Small intestine (tissue), 7 donors: ENCODE measurements at regions not wholly inside any gene's neighbourhood (a gene's known extent, or its start where the extent isn't known, plus 50 kb on each side); places are given as distances from the start of the nearest gene placed in this dataset.

Experiments
- DNase-seq, 2 donors: peaks; one replicate each; pipeline versions ENCODE4 v3.0.0 to v3.0.0-alpha.2; 2013
- FAIRE-seq: peaks from 2 replicates; lab custom pipeline; 2012; peaks lifted over from hg19 to GRCh38; lab: Jason Lieb, UNC
- H3K27ac ChIP-seq, 3 donors: one replicate each; pipeline ENCODE4 v1.5.1; 2013; ENCODE audit warnings: low read length in 2 of 3, mild to moderate bottlenecking in 2 of 3, control low read depth in 1 of 3, inconsistent platforms in 1 of 3, low read depth in 1 of 3, moderate library complexity in 1 of 3
- H3K27me3 ChIP-seq, 3 donors: one replicate each; pipeline ENCODE4 v1.6.1; 2013; ENCODE audit warnings: low read length in 3 of 3, inconsistent platforms in 1 of 3; ENCODE audit not compliant: control insufficient read depth in 3 of 3, insufficient read depth in 3 of 3
- H3K36me3 ChIP-seq, 3 donors: one replicate each; pipeline ENCODE4 v1.6.1; 2013; ENCODE audit warnings: low read length in 3 of 3, inconsistent platforms in 1 of 3, low read depth in 1 of 3, mild to moderate bottlenecking in 1 of 3, moderate library complexity in 1 of 3; ENCODE audit not compliant: control insufficient read depth in 3 of 3, insufficient read depth in 2 of 3
- H3K4me1 ChIP-seq, 3 donors: one replicate each; pipeline ENCODE4 v1.6.1; 2013; ENCODE audit warnings: low read length in 2 of 3, inconsistent platforms in 1 of 3, low read depth in 1 of 3, mild to moderate bottlenecking in 1 of 3, moderate library complexity in 1 of 3; ENCODE audit not compliant: control insufficient read depth in 3 of 3, insufficient read depth in 2 of 3
- H3K4me3 ChIP-seq, 3 donors: one replicate each; pipeline ENCODE4 v1.5.1; 2013; ENCODE audit warnings: low read length in 3 of 3, control low read depth in 1 of 3, inconsistent platforms in 1 of 3, low read depth in 1 of 3, mild to moderate bottlenecking in 1 of 3, moderate library complexity in 1 of 3
- H3K9me3 ChIP-seq, 2 donors: one replicate each; pipeline ENCODE4 v1.6.1; 2013; ENCODE audit warnings: low read depth in 1 of 2, low read length in 1 of 2; ENCODE audit not compliant: control insufficient read depth in 2 of 2, insufficient read depth in 1 of 2
- WGBS, 3 donors: extraction: QIAGEN DNeasy Blood & Tissue Kit; methylation state at CpG; one replicate each; pipeline ENCODE4 v1.1.7; 2013; 5-methylcytosine and 5-hydroxymethylcytosine counted together
- donor health status: healthy with polysubstance abuse.
- donor health status: control.
- donor health status: control.
- donor health status: Bipolar disorder and iron deficiency.
- donor health status: healthy.

DNA sequence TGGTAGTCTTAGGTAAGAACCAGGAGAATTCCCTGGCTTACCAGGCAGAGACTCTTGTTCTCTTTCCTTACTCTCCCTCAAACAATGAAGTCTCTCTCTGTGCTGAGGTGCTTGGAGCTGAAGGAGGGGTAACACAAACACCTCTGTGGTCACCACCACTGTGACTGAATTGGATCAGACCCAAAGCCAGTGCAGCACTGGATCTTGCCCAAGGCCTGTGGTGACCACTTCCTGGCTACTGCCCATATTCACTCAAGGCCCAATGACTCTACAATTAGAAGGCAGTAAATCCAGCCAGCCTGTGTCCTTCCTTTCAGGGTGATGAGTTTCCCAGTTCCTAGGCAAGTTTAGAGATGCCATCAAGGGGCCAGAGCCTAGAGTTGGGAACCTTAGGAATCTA, 706.8 kb downstream of the SLC4A3 start:
- Histone ChIP-seq H3K4me1 (no peaks in the 10 kb centered on the region), H3K9me3 (no peaks in the 10 kb centered on the region), H3K4me3 (no peak overlapping the region), H3K36me3 (no peaks in the 10 kb centered on the region), H3K27me3 (no peaks in the 10 kb centered on the region), H3K27ac (no peak overlapping the region)
- FAIRE-seq (no peak), DNase-seq (no peak)

DNA sequence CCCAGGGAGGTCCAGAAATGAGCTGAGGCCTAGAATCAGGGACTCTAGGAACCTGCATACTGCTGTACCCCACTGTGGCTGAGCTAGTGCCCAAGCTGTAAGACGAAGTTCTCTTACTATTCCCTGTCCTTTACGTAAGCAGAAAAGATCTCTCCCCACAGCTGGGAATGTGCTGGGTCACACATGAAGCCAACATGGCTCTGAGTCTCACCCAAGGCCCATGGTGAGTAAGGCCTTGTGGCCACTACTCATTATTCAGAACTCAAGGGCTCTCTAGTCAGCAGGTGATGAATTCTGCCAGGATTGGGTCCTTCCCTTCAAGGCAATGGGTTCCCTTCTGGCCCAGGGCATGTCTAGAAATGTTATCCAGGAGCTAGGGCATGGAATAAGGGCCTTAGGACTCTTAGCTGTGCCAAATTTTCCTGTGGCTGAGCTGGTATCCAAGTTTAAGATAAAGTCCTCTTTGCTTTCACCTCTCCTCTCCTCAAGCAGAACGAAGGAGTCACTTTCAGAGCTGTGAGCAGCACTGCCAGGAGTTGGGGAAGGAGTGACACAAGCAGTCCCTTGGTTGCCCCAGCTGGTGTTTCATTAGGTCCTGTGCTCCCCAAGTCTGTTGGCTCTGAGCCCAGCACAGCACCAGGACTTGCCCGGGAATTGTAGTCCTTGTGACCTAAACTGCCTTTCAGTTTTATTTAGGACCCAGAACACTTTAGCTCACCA, 707.6 kb downstream of the SLC4A3 start:
- H3K36me3 ChIP-seq = no peaks in the 10 kb centered on the region
- FAIRE-seq = no peak
- H3K9me3 ChIP-seq = no peaks in the 10 kb centered on the region
- no peaks in the 10 kb centered on the region for H3K27me3 ChIP-seq
- no peak overlapping the region for H3K4me3 ChIP-seq
- no peak overlapping the region for H3K27ac ChIP-seq
- WGBS, 3 donors = 56 to 64% (median 62%) methylated on average over 4 of the region's 4 CpGs
- no peaks in the 10 kb centered on the region for H3K4me1 ChIP-seq
- DNase-seq = no peak

DNA sequence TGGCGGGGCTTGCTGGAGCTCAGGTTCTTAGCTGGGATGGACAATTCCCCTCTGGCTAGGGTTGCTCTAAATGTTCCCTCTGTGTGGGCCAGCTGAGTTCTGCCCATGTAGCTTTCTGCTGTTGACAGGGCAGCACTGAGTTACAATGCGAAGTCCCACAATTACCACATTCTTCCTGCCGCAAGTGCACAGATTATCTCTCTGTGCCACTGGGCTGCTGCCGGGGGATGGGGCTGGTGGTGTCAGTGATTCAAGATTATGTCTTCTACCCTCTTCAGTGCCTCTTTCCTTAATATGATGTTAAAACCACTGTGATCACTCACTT, 708.1 kb downstream of the SLC4A3 start:
- H3K27ac ChIP-seq = no peak overlapping the region
- H3K9me3 ChIP-seq = no peaks in the 10 kb centered on the region
- DNase-seq (no peak), FAIRE-seq (no peak)
- no peaks in the 10 kb centered on the region for H3K4me1 ChIP-seq
- 68 to 76% (median 74%) methylated on average over 4 of the region's 4 CpGs for WGBS, 3 donors
- no peaks in the 10 kb centered on the region for H3K36me3 ChIP-seq
- H3K27me3 ChIP-seq = no peaks in the 10 kb centered on the region
- H3K4me3 ChIP-seq = no peak overlapping the region

DNA sequence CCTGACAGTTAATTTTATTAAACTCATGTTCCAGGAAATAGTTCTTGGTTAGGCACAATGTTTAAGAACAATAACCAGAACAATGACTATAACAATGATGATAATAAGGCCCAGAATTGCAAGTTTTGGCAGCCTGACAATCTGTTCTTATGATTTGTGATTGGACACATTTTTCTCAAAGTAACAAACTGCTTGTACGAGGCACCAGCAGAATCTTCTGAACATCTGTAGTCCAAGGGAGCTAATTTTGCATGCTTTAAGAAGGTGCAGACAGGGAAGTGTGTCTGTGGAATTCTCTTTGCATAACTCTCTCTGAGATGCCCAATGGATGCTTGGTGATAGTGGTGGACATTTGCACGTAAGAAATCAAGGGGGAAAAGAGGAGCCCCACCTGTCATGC, 709.3 kb downstream of the SLC4A3 start:
- H3K9me3 ChIP-seq = no peaks in the 10 kb centered on the region
- no peaks in the 10 kb centered on the region for H3K4me1 ChIP-seq
- H3K27me3 ChIP-seq = no peaks in the 10 kb centered on the region
- FAIRE-seq (no peak), DNase-seq (no peak)
- WGBS, 3 donors = 33 to 53% (median 37%) methylated on average over 2 of the region's 2 CpGs
- no peak overlapping the region for H3K27ac ChIP-seq
- H3K36me3 ChIP-seq = no peaks in the 10 kb centered on the region
- H3K4me3 ChIP-seq = no peak overlapping the region

DNA sequence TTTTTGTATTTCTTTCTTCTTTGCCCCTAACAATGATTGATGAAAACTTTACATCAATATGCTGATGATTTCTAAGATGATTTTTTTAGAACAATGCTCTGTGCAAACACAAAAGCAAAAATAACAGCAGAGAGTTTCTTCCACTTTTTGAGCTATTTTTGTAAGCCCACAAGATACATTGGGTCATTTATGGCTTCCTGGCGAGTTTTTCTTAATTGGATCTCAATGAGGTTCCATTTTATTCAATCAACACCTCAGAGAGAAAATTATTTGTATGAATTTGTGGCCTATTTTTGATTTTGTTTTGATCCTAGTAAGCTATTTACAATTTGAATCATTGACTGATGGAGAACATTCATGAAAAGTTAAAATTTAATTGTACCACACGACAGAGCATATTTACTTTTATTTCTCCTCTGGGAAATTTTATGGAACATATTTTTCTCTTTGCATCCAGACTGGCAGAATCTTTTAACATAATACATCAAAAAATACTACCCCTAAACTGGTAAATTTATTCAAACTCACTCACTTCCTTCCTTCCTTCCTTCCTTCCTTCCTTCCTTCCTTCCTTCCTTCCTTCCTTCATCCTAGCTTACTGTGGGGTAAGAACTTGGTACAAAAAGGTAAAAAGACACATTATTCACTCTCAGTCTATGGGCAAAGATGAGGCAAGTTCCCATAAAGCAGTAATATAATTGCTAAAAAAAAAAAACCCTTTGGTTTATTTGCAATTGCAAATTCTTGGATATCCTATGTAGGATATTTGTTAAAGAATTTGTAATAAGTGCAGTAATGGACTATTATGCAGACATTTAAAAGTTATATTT, 710.4 kb downstream of the SLC4A3 start:
- H3K36me3 ChIP-seq = no peaks in the 10 kb centered on the region
- WGBS, 3 donors = 34 to 68% (median 36%) methylated on average over 2 of the region's 2 CpGs
- no peak overlapping the region for H3K27ac ChIP-seq
- H3K9me3 ChIP-seq = no peaks in the 10 kb centered on the region
- no peak for DNase-seq
- H3K27me3 ChIP-seq = no peaks in the 10 kb centered on the region
- no peak for FAIRE-seq
- no peaks in the 10 kb centered on the region for H3K4me1 ChIP-seq
- no peak overlapping the region for H3K4me3 ChIP-seq

DNA sequence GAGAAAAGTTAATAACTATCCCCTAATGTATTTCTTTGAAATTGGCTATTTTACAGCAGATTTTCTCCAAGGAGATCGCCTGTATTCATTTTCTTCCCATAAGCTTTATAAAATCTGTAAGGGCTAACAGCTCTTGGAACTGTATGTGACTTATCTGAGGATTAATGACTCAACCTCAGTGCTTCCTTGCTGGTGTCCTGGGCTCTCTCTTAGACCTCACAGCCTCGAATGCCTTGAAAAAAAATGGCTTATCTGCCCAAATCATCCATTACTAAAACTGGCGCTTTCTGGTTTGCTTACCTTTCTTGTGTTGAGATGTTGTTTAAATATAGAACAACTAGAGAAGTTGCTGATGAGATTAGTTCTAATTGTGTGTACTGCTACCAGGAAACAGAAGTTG, 713.6 kb downstream of the SLC4A3 start:
- WGBS, 3 donors = 44 to 61% (median 54%) methylated on average over 3 of the region's 3 CpGs
- FAIRE-seq = no peak
- no peak overlapping the region for H3K4me3 ChIP-seq
- no peaks in the 10 kb centered on the region for H3K36me3 ChIP-seq
- H3K4me1 ChIP-seq = no peaks in the 10 kb centered on the region
- H3K27ac ChIP-seq = no peak overlapping the region
- no peaks in the 10 kb centered on the region for H3K9me3 ChIP-seq
- no peak for DNase-seq
- H3K27me3 ChIP-seq = no peaks in the 10 kb centered on the region

DNA sequence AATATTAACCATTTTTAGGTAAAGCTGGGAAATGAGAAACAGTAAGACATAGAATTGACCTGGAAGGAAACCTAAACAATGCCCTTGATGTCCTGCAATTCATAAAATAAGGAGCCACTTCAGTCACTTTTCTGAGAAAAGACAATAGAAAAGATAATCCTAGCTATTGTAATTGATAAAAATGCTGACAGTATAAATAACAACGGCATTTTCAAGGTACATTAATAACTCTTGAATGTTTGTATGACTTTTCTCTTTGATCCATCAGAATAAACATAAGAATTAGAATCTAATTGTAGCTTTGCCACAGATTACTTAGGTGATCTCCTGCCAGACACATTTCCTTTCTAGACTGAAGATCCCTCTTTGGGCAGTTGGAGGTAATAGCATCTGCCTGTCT, 719.5 kb downstream of the SLC4A3 start:
- 64 to 85% (median 65%) methylated on average over 1 of the region's 1 CpG for WGBS, 3 donors

DNA sequence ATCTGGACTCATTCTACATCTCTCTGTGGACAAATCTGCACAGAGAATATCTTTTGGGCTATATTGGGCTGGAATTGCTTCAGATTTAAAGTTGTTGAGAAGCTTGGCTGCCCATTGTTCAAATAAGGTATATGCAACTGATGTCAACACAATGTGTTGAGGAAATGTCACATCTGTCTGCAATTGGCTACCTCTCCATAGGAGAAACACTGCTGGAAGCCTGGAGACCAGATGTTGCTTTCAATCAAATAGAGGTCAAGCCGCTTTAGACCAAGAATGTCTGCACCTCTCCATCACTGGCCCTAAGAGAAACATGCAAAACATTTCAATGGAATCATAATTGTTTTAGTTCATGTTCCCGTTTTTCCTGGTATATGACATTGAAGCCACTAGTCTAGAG, 720.2 kb downstream of the SLC4A3 start:
- H3K27me3 ChIP-seq = no peaks in the 10 kb centered on the region
- H3K4me3 ChIP-seq = no peak overlapping the region
- FAIRE-seq (no peak), DNase-seq (no peak)
- no peaks in the 10 kb centered on the region for H3K4me1 ChIP-seq
- H3K9me3 ChIP-seq = no peaks in the 10 kb centered on the region
- no peak overlapping the region for H3K27ac ChIP-seq
- 66 to 79% (median 73%) methylated on average over 2 of the region's 2 CpGs for WGBS, 3 donors
- no peaks in the 10 kb centered on the region for H3K36me3 ChIP-seq

More for the DNA sequence above, 719.5 kb downstream of the SLC4A3 start:
- no peaks in the 10 kb centered on the region for H3K27me3 ChIP-seq
- H3K36me3 ChIP-seq = no peaks in the 10 kb centered on the region
- no peaks in the 10 kb centered on the region for H3K9me3 ChIP-seq
- no peaks in the 10 kb centered on the region for H3K4me1 ChIP-seq
- DNase-seq (no peak), FAIRE-seq (no peak)
- H3K27ac ChIP-seq = no peak overlapping the region
- no peak overlapping the region for H3K4me3 ChIP-seq
